K562 (cell line): ENCODE measurements at regions not wholly inside any gene's neighbourhood (a gene's known extent, or its start where the extent isn't known, plus 50 kb on each side); places are given as distances from the start of the nearest gene placed in this dataset.

Experiments used
- ATAC-seq: fragments of 200-7000 bp; cut with Tn5 transposase; 3 replicates; pipeline ENCODE4 v1.9.1; 2020; ENCODE audit warnings: moderate library complexity
- BruUV-seq: library from RNA; stranded (reverse); fragments of 400-500 nt; replicated peaks from 2 replicates; lab custom pipeline; 2021; lab: Mats Ljungman, UMichigan
- CTCF ChIA-PET: fragments of 300-600 bp; formaldehyde crosslinking; extraction: SDS; loops from one replicate; lab custom pipeline; 2021; ENCODE audit warnings: low intra/inter-chr PET ratio; lab: Yijun Ruan, JAX
- POLR2A ChIA-PET: fragments of 300-600, 350-650 bp; sonication (Branson Sonifier 250); formaldehyde crosslinking; extraction: SDS; loops from one replicate; lab custom pipeline; 2021; ENCODE audit warnings: antibody characterized with exemption, inconsistent platforms; lab: Yijun Ruan, JAX
- DNase-seq, 4 experiments: peaks; one replicate each; pipeline versions ENCODE4 v3.0.0 to v3.0.0-alpha.2; 2011 to 2018; ENCODE audit warnings: low spot score in 3 of 4, mixed read lengths in 3 of 4; ENCODE audit errors: extremely low read depth in 1 of 4
- FAIRE-seq: peaks from 2 replicates; lab custom pipeline; 2011; peaks lifted over from hg19 to GRCh38; lab: Jason Lieb, UNC
- H2AFZ ChIP-seq: 2 replicates; pipeline ENCODE4 v1.6.0; 2011; ENCODE audit warnings: low read depth, low read length, control low read depth, inconsistent platforms
- H3K27ac ChIP-seq: fragments of 200-600 bp; 3 replicates; pipeline ENCODE4 v1.8.0; 2011; ENCODE audit warnings: low read depth, mild to moderate bottlenecking, control low read depth, inconsistent platforms, low read length, moderate library complexity, mixed read lengths; ENCODE audit errors: extremely low read depth
- H3K27me3 ChIP-seq, 2 experiments: fragments of 300-600 bp in 1 of 2; 2 replicates in 1 of 2; 3 replicates in 1 of 2; pipeline versions ENCODE4 v1.6.0 to v1.8.0; 2011; ENCODE audit warnings: inconsistent platforms in 2 of 2, low read length in 2 of 2, mild to moderate bottlenecking in 1 of 2, mixed read lengths in 1 of 2, moderate library complexity in 1 of 2; ENCODE audit not compliant: control insufficient read depth in 2 of 2, insufficient read depth in 2 of 2
- H3K36me3 ChIP-seq: fragments of 300-600 bp; 3 replicates; pipeline ENCODE4 v1.8.0; 2011; ENCODE audit warnings: mild to moderate bottlenecking, low read length, inconsistent platforms; ENCODE audit not compliant: control insufficient read depth, insufficient read depth
- H3K4me1 ChIP-seq, 2 experiments: fragments of 200-600 bp in 1 of 2; replicated peaks in 1 of 2; 2 replicates in 1 of 2; 3 replicates in 1 of 2; pipeline versions ENCODE4 v1.5.1 to v1.8.0; 2011; ENCODE audit warnings: inconsistent platforms in 2 of 2, low read length in 2 of 2, mild to moderate bottlenecking in 1 of 2, mixed read lengths in 1 of 2, moderate library complexity in 1 of 2; ENCODE audit not compliant: control insufficient read depth in 2 of 2, insufficient read depth in 2 of 2
- H3K4me2 ChIP-seq: 2 replicates; pipeline ENCODE4 v1.6.1; 2011; ENCODE audit warnings: low read length, control low read depth, inconsistent platforms, mixed read lengths; ENCODE audit not compliant: insufficient read depth
- H3K4me3 ChIP-seq: fragments of 200-600 bp; sonication (generic), shearing (Covaris generic); 2 replicates; pipeline ENCODE4 v1.5.1; 2016; ENCODE audit warnings: control low read depth, inconsistent platforms
- H3K79me2 ChIP-seq: fragments of 200-600 bp; 3 replicates; pipeline ENCODE4 v1.8.0; 2011; ENCODE audit warnings: low read length, inconsistent platforms; ENCODE audit not compliant: control insufficient read depth, insufficient read depth
- H3K9ac ChIP-seq, 2 experiments: 2 replicates each; pipeline versions ENCODE4 v1.6.0 to v1.6.1; 2011; ENCODE audit warnings: low read depth in 2 of 2, low read length in 2 of 2, control low read depth in 1 of 2, inconsistent platforms in 1 of 2, mild to moderate bottlenecking in 1 of 2, mixed read lengths in 1 of 2; ENCODE audit not compliant: insufficient read depth in 1 of 2
- H3K9me1 ChIP-seq: one replicate; pipeline ENCODE4 v1.6.0; 2011; ENCODE audit warnings: inconsistent platforms, mild to moderate bottlenecking, low read length, moderate library complexity; ENCODE audit not compliant: control insufficient read depth, insufficient read depth
- H3K9me3 ChIP-seq: replicated peaks from 2 replicates; pipeline ENCODE4 v1.5.1; 2011; ENCODE audit warnings: low read depth, low read length, inconsistent platforms; ENCODE audit not compliant: control insufficient read depth, insufficient read depth
- H4K20me1 ChIP-seq: replicated peaks from 2 replicates; pipeline ENCODE4 v1.6.1; 2011; ENCODE audit warnings: low read length, inconsistent platforms, mixed read lengths; ENCODE audit not compliant: control insufficient read depth, insufficient read depth
- ASH1L ChIP-seq: fragments of 450-650 bp; IDR thresholded peaks from 2 replicates; pipeline ENCODE4 v1.6.1; 2018; ENCODE audit warnings: borderline replicate concordance, mild to moderate bottlenecking, low read depth; ENCODE audit not compliant: partially characterized antibody
- CBFA2T3 ChIP-seq: fragments of 450-650 bp; IDR thresholded peaks from 2 replicates; pipeline ENCODE4 v1.6.1; 2017
- STAT5A ChIP-seq: IDR thresholded peaks from 2 replicates; pipeline ENCODE4 v1.6.1; 2012; ENCODE audit warnings: low read length, inconsistent platforms, borderline replicate concordance
- ZNF280A ChIP-seq: fragments of 450-650 bp; IDR thresholded peaks from 2 replicates; pipeline ENCODE4 v1.6.1; 2018; ENCODE audit warnings: mild to moderate bottlenecking, low read depth; ENCODE audit not compliant: partially characterized antibody
- WGBS: fragments of 100-300 bp; shearing (Covaris generic); methylation state at CpG from one replicate; pipeline ENCODE4 v1.1.6; 2016; ENCODE audit warnings: low coverage, mixed read lengths; ENCODE audit not compliant: insufficient coverage; ENCODE audit errors: missing lambda C conversion rate; 5-methylcytosine and 5-hydroxymethylcytosine counted together
- in situ Hi-C: fragments of 300-500 bp; cut with MboI; formaldehyde crosslinking; loops from 4 replicates; pipeline ENCODE4 v1.15.0; 2018; ENCODE audit warnings: inconsistent platforms, mixed read lengths
- intact Hi-C: fragments of 100-400 bp; cut with micrococcal nuclease; formaldehyde crosslinking; loops from 2 replicates; pipeline ENCODE4 v1.14.2; 2022

- no TSS peak for BruUV-seq
- CTCF ChIA-PET: no interaction called here
- Histone ChIP-seq H4K20me1 (0 out of 2 replicates have a peak, but pooled peaks cover 5% of the 10 kb centered on the region), H3K4me3 (no peak overlapping the region), H3K27me3 (peaks cover 6 to 26% of the 10 kb centered on the region in 2 experiments; a peak in 4 of 5 replicates), H3K9me1 (no peaks in the 10 kb centered on the region), H3K27ac (no peak overlapping the region), H3K4me1 (no peaks in the 10 kb centered on the region; a peak in 1 of 5 replicates), H3K36me3 (no peaks in the 10 kb centered on the region), H2AFZ (no peak overlapping the region), H3K9me3 (no peaks in the 10 kb centered on the region), H3K79me2 (no peaks in the 10 kb centered on the region), H3K4me2 (no peak overlapping the region), H3K9ac (no peak overlapping the region)
- no peak for DNase-seq
- no peak for ATAC-seq
- no peak for FAIRE-seq
- POLR2A ChIA-PET: interaction anchor here (0.7 to 1.3 kb wide), 2 partner anchors 21 to 30 kb away, joined by 3 read pairs; no protein-coding TSS in a partner anchor
- intact Hi-C loops (no loop called here), in situ Hi-C loops (no loop called here)
- 2% methylated on average over 5 of the region's 5 CpGs for WGBS
- TF ChIP-seq STAT5A: no peak
- no peak for TF ChIP-seq ASH1L
- no peak for TF ChIP-seq ZNF280A
- TF ChIP-seq CBFA2T3: no peak
Observed at GRCh38 chr18:22073411-22073810, 96.0 kb upstream of the GATA6 start.
